ENCODE measurements at regions not wholly inside any gene's neighbourhood (a gene's known extent, or its start where the extent isn't known, plus 50 kb on each side); places are given as distances from the start of the nearest gene placed in this dataset.

- TF ChIP-seq GATA3 (IDR thresholded peaks at IDR 0.05; ENCODE audit: low read depth, low read length) (no peak), GATA2 (IDR thresholded peaks at IDR 0.05; ENCODE audit: low read depth, low read length) (no peak)
Observed at GRCh38 chr3:141419946-141420345, 51.6 kb downstream of the ZBTB38 start.

Data from SH-SY5Y (cell line).